ENCODE measurements at regions not wholly inside any gene's neighbourhood (a gene's known extent, or its start where the extent isn't known, plus 50 kb on each side); places are given as distances from the start of the nearest gene placed in this dataset.

DNA sequence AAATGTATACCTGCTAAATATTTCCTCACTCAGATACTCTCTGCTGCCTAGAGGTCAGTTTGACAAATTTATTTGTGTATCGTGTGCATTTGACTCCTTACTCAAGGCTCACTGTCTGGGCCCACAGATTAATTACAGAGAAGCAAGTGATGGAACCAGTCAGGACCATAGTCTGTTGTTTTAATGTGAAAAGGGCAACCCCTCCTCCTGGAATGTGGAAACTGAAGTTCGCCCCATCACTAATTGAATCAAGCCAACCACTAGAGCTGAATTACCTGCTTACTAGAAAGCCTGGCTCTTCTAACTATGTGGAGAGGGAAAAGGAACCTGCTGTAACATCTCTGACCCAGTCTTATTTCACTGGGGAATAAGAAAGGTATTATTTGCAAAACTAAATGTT is 199.9 kb upstream of the KRR1 start:
- Mint-ChIP-seq H3K9me3 (ENCODE audit: unreplicated experiment) (no peaks in the 10 kb centered on the region), H3K36me3 (ENCODE audit: insufficient read depth, unreplicated experiment) (no peaks in the 10 kb centered on the region), H3K27ac (ENCODE audit: unreplicated experiment) (no peak overlapping the region), H3K4me1 (ENCODE audit: low read depth, unreplicated experiment) (peaks cover 41% of the 10 kb centered on the region), H3K27me3 (ENCODE audit: insufficient read depth, unreplicated experiment) (no peaks in the 10 kb centered on the region), H3K4me3 (ENCODE audit: unreplicated experiment) (no peak overlapping the region)
- H3K4me3 ChIP-seq (ENCODE audit: low read depth, low read length) = no peak overlapping the region
- ChIA-PET CTCF (no interaction called here), POLR2A (interaction anchor here (0.6 kb wide), 1 partner anchor 549 kb away, joined by 5 read pairs; no protein-coding TSS in a partner anchor)
- DNase-seq = no peak
- H3K36me3 ChIP-seq (ENCODE audit: control insufficient read depth, insufficient read depth, low read length) = no peaks in the 10 kb centered on the region
- peaks cover 33% of the 10 kb centered on the region for H3K4me1 ChIP-seq
- TF ChIP-seq CTCF (IDR thresholded peaks at IDR 0.05; ENCODE audit: insufficient read depth in 1 of 2, low read depth in 1 of 2, low read length in 1 of 2, severe bottlenecking in 1 of 2, unreplicated experiment in 1 of 2) = no peak
- no peaks in the 10 kb centered on the region for H3K27me3 ChIP-seq (replicated peaks; ENCODE audit: control insufficient read depth, insufficient read depth, low read length)
- no peaks in the 10 kb centered on the region for H3K9me3 ChIP-seq
- intact Hi-C loops (cut with micrococcal nuclease; ENCODE audit: unreplicated experiment) = loop anchor here (5.0 kb wide), 2 partner anchors 89 to 321 kb away; partner anchors contain the start of gene PHLDA1
- no TSS peak for BruUV-seq (replicated peaks)

DNA sequence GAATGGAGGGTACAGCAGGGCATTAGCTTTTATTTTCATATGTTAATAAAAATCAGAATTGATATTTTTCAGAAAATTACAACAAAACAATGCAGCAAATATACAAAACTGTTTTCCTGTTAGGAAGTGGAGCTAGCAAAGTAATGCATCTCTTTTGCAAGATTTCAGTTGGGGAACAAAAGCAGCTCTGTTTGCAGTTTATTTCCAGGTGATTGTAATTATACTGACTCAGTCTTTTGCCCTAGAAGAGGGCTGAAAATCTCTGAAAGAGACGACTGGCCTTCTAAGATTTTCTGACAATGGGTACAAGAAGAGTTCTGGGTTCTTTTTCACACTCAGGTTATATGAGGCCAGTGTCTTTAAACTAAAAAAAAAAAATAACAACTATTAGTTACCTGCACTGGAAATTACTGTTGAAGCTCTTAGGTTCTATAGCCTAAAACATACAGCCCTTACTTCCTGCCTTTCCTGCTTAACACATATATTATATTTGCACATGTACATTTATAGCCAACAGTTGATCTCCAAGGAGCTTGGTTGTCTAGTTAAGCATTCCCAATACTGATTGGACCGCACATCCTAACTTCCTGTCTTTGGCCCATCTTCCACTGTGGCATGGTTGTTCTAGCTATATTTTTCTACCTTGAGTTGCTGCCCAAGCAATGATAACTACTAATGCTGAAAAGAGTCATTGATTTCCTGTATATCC is 199.1 kb upstream of the KRR1 start:
- no peak for DNase-seq
- Mint-ChIP-seq H3K27me3 (ENCODE audit: insufficient read depth, unreplicated experiment) (no peaks in the 10 kb centered on the region), H3K4me3 (ENCODE audit: unreplicated experiment) (no peak overlapping the region), H3K36me3 (ENCODE audit: insufficient read depth, unreplicated experiment) (no peaks in the 10 kb centered on the region), H3K9me3 (ENCODE audit: unreplicated experiment) (no peaks in the 10 kb centered on the region), H3K4me1 (ENCODE audit: low read depth, unreplicated experiment) (peaks cover 36% of the 10 kb centered on the region), H3K27ac (ENCODE audit: unreplicated experiment) (no peak overlapping the region)
- Histone ChIP-seq H3K4me3 (ENCODE audit: low read depth, low read length) (no peak overlapping the region), H3K27me3 (replicated peaks; ENCODE audit: control insufficient read depth, insufficient read depth, low read length) (no peaks in the 10 kb centered on the region), H3K9me3 (no peaks in the 10 kb centered on the region), H3K4me1 (peaks cover 29% of the 10 kb centered on the region), H3K36me3 (ENCODE audit: control insufficient read depth, insufficient read depth, low read length) (no peaks in the 10 kb centered on the region)
- ChIA-PET POLR2A (no interaction called here), CTCF (no interaction called here)
- intact Hi-C loops (cut with micrococcal nuclease; ENCODE audit: unreplicated experiment) = loop anchor here (5.0 kb wide), 2 partner anchors 88 to 322 kb away; partner anchors contain the start of gene PHLDA1
- no TSS peak for BruUV-seq (replicated peaks)
- no peak for TF ChIP-seq CTCF (IDR thresholded peaks at IDR 0.05; ENCODE audit: insufficient read depth in 1 of 2, low read depth in 1 of 2, low read length in 1 of 2, severe bottlenecking in 1 of 2, unreplicated experiment in 1 of 2)

DNA sequence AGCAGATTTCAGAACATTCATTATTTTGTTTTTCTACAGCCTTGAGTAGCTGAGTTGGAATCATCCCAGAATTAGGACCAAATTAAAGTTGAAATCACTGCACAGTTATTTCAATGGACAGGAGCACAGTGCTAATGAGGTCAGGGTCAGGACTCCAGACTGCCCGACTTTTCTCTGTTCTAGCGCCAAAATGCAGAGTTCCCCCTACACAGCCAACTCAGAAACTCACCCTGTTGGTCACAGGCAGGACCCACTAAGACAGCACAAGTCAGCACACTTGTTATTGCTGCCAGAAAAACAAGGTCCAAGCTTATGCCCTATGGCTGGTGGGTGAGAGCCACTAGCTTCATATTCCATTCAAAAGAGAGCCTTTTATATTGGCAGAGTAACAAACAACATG is 198.1 kb upstream of the KRR1 start:
- no TSS peak for BruUV-seq (replicated peaks)
- no peaks in the 10 kb centered on the region for H3K36me3 Mint-ChIP-seq (ENCODE audit: insufficient read depth, unreplicated experiment)
- peaks cover 19% of the 10 kb centered on the region for H3K4me1 ChIP-seq
- CTCF ChIA-PET = interaction anchor here (0.7 kb wide), 1 partner anchor 107 kb away, joined by 3 read pairs; no protein-coding TSS in a partner anchor
- no peaks in the 10 kb centered on the region for H3K9me3 ChIP-seq
- H3K4me3 Mint-ChIP-seq (ENCODE audit: unreplicated experiment) = no peak overlapping the region
- H3K27me3 ChIP-seq (replicated peaks; ENCODE audit: control insufficient read depth, insufficient read depth, low read length) = no peaks in the 10 kb centered on the region
- no peaks in the 10 kb centered on the region for H3K36me3 ChIP-seq (ENCODE audit: control insufficient read depth, insufficient read depth, low read length)
- no peak overlapping the region for H3K27ac Mint-ChIP-seq (ENCODE audit: unreplicated experiment)
- POLR2A ChIA-PET = no interaction called here
- H3K27me3 Mint-ChIP-seq (ENCODE audit: insufficient read depth, unreplicated experiment) = no peaks in the 10 kb centered on the region
- no peak overlapping the region for H3K4me3 ChIP-seq (ENCODE audit: low read depth, low read length)
- TF ChIP-seq CTCF (IDR thresholded peaks at IDR 0.05; ENCODE audit: insufficient read depth in 1 of 2, low read depth in 1 of 2, low read length in 1 of 2, severe bottlenecking in 1 of 2, unreplicated experiment in 1 of 2) = no peak
- no peak for DNase-seq
- intact Hi-C loops (cut with micrococcal nuclease; ENCODE audit: unreplicated experiment) = no loop called here
- no peaks in the 10 kb centered on the region for H3K9me3 Mint-ChIP-seq (ENCODE audit: unreplicated experiment)
- H3K4me1 Mint-ChIP-seq (ENCODE audit: low read depth, unreplicated experiment) = peaks cover 27% of the 10 kb centered on the region
